ENCODE measurements at regions not wholly inside any gene's neighbourhood (a gene's known extent, or its start where the extent isn't known, plus 50 kb on each side); places are given as distances from the start of the nearest gene placed in this dataset.
"Not testable (repeated sequence)": the region's sequence is repeated elsewhere in the genome, so short reads cannot be mapped to it uniquely, and the experiment has no call there.

- no peak for DNase-seq (ENCODE audit: low read depth, low spot score)
- Histone ChIP-seq H3K9ac (ENCODE audit: insufficient read length, low read depth) (no peak overlapping the region), H3K36me3 (ENCODE audit: insufficient read depth, insufficient read length, low read length) (no peaks in the 10 kb centered on the region), H3K4me3 (ENCODE audit: insufficient read length, low read depth) (no peak overlapping the region), H3K9me3 (ENCODE audit: insufficient read depth, low read length) (no peaks in the 10 kb centered on the region), H3K27me3 (ENCODE audit: insufficient read depth, insufficient read length) (no peaks in the 10 kb centered on the region), H3K4me1 (ENCODE audit: insufficient read depth, insufficient read length) (no peaks in the 10 kb centered on the region)
- TF ChIP-seq SUZ12 (IDR thresholded peaks at IDR 0.05; ENCODE audit: extremely low read depth, insufficient read depth, insufficient read length) (no peak), YY1 (IDR thresholded peaks at IDR 0.05; ENCODE audit: insufficient read depth, insufficient read length) (no peak), ZNF274 (IDR thresholded peaks at IDR 0.05; ENCODE audit: low read depth, low read length) (no peak)
Observed at GRCh38 chr11:42906226-42906625, 405.6 kb upstream of the API5 start.

GRCh38 chr11:42913731-42914130 lies 398.1 kb upstream of the API5 start:
- H3K36me3 ChIP-seq (ENCODE audit: insufficient read depth, insufficient read length, low read length): no peaks in the 10 kb centered on the region
- H3K4me1 ChIP-seq (ENCODE audit: insufficient read depth, insufficient read length): no peaks in the 10 kb centered on the region
- H3K9ac ChIP-seq (ENCODE audit: insufficient read length, low read depth): no peak overlapping the region
- no peak for DNase-seq (ENCODE audit: low read depth, low spot score)
- no peaks in the 10 kb centered on the region for H3K9me3 ChIP-seq (ENCODE audit: insufficient read depth, low read length)
- no peak overlapping the region for H3K4me3 ChIP-seq (ENCODE audit: insufficient read length, low read depth)
- no peaks in the 10 kb centered on the region for H3K27me3 ChIP-seq (ENCODE audit: insufficient read depth, insufficient read length)
- TF ChIP-seq SUZ12 (IDR thresholded peaks at IDR 0.05; ENCODE audit: extremely low read depth, insufficient read depth, insufficient read length) (no peak), ZNF274 (IDR thresholded peaks at IDR 0.05; ENCODE audit: low read depth, low read length) (no peak), YY1 (IDR thresholded peaks at IDR 0.05; ENCODE audit: insufficient read depth, insufficient read length) (no peak)

GRCh38 chr11:42923651-42924050 lies 388.1 kb upstream of the API5 start:
- H3K36me3 ChIP-seq (ENCODE audit: insufficient read depth, insufficient read length, low read length): no peaks in the 10 kb centered on the region
- no peak overlapping the region for H3K4me3 ChIP-seq (ENCODE audit: insufficient read length, low read depth)
- DNase-seq (ENCODE audit: low read depth, low spot score): no peak
- no peaks in the 10 kb centered on the region for H3K27me3 ChIP-seq (ENCODE audit: insufficient read depth, insufficient read length)
- no peaks in the 10 kb centered on the region for H3K9me3 ChIP-seq (ENCODE audit: insufficient read depth, low read length)
- no peaks in the 10 kb centered on the region for H3K4me1 ChIP-seq (ENCODE audit: insufficient read depth, insufficient read length)
- no peak for TF ChIP-seq SUZ12 (IDR thresholded peaks at IDR 0.05; ENCODE audit: extremely low read depth, insufficient read depth, insufficient read length)
- TF ChIP-seq YY1 (IDR thresholded peaks at IDR 0.05; ENCODE audit: insufficient read depth, insufficient read length): no peak
- TF ChIP-seq ZNF274 (IDR thresholded peaks at IDR 0.05; ENCODE audit: low read depth, low read length): no peak
- no peak overlapping the region for H3K9ac ChIP-seq (ENCODE audit: insufficient read length, low read depth)

- H3K9me3 ChIP-seq (ENCODE audit: insufficient read depth, low read length): no peaks in the 10 kb centered on the region
- no peak overlapping the region for H3K4me3 ChIP-seq (ENCODE audit: insufficient read length, low read depth)
- no peak overlapping the region for H3K9ac ChIP-seq (ENCODE audit: insufficient read length, low read depth)
- DNase-seq (ENCODE audit: low read depth, low spot score): no peak
- no peaks in the 10 kb centered on the region for H3K27me3 ChIP-seq (ENCODE audit: insufficient read depth, insufficient read length)
- H3K4me1 ChIP-seq (ENCODE audit: insufficient read depth, insufficient read length): no peaks in the 10 kb centered on the region
- TF ChIP-seq SUZ12 (IDR thresholded peaks at IDR 0.05; ENCODE audit: extremely low read depth, insufficient read depth, insufficient read length): no peak
- no peak for TF ChIP-seq YY1 (IDR thresholded peaks at IDR 0.05; ENCODE audit: insufficient read depth, insufficient read length)
- TF ChIP-seq ZNF274 (IDR thresholded peaks at IDR 0.05; ENCODE audit: low read depth, low read length): no peak
- no peaks in the 10 kb centered on the region for H3K36me3 ChIP-seq (ENCODE audit: insufficient read depth, insufficient read length, low read length)
Observed at GRCh38 chr11:42925916-42926315, 385.9 kb upstream of the API5 start.

GRCh38 chr11:42947405-42947804 lies 364.4 kb upstream of the API5 start:
- Histone ChIP-seq H3K9me3 (ENCODE audit: insufficient read depth, low read length) (no peaks in the 10 kb centered on the region; the same call in 1 of the 2 replicates), H3K36me3 (ENCODE audit: insufficient read depth, insufficient read length, low read length) (no peaks in the 10 kb centered on the region), H3K9ac (ENCODE audit: insufficient read length, low read depth) (no peak overlapping the region), H3K4me3 (ENCODE audit: insufficient read length, low read depth) (no peak overlapping the region), H3K4me1 (ENCODE audit: insufficient read depth, insufficient read length) (no peaks in the 10 kb centered on the region), H3K27me3 (ENCODE audit: insufficient read depth, insufficient read length) (no peaks in the 10 kb centered on the region)
- DNase-seq (ENCODE audit: low read depth, low spot score): no peak
- TF ChIP-seq YY1 (IDR thresholded peaks at IDR 0.05; ENCODE audit: insufficient read depth, insufficient read length) (no peak), SUZ12 (IDR thresholded peaks at IDR 0.05; ENCODE audit: extremely low read depth, insufficient read depth, insufficient read length) (no peak), ZNF274 (IDR thresholded peaks at IDR 0.05; ENCODE audit: low read depth, low read length) (no peak)

- not testable (repeated sequence) for H3K36me3 ChIP-seq (ENCODE audit: insufficient read depth, insufficient read length, low read length); H3K27me3 ChIP-seq (ENCODE audit: insufficient read depth, insufficient read length); H3K9ac ChIP-seq (ENCODE audit: insufficient read length, low read depth); DNase-seq (ENCODE audit: low read depth, low spot score); H3K4me3 ChIP-seq (ENCODE audit: insufficient read length, low read depth); H3K9me3 ChIP-seq (ENCODE audit: insufficient read depth, low read length); H3K4me1 ChIP-seq (ENCODE audit: insufficient read depth, insufficient read length)
Observed at GRCh38 chr11:42949738-42950376, 361.9 kb upstream of the API5 start.

- H3K4me1 ChIP-seq (ENCODE audit: insufficient read depth, insufficient read length): no peaks in the 10 kb centered on the region
- H3K9me3 ChIP-seq (ENCODE audit: insufficient read depth, low read length): no peaks in the 10 kb centered on the region; the same call in 1 of the 2 replicates
- H3K27me3 ChIP-seq (ENCODE audit: insufficient read depth, insufficient read length): no peaks in the 10 kb centered on the region
- H3K9ac ChIP-seq (ENCODE audit: insufficient read length, low read depth): no peak overlapping the region
- H3K36me3 ChIP-seq (ENCODE audit: insufficient read depth, insufficient read length, low read length): no peaks in the 10 kb centered on the region
- no peak for DNase-seq (ENCODE audit: low read depth, low spot score)
- no peak for TF ChIP-seq SUZ12 (IDR thresholded peaks at IDR 0.05; ENCODE audit: extremely low read depth, insufficient read depth, insufficient read length)
- no peak overlapping the region for H3K4me3 ChIP-seq (ENCODE audit: insufficient read length, low read depth)
Observed at GRCh38 chr11:42951266-42951665, 360.5 kb upstream of the API5 start.

- Histone ChIP-seq H3K9ac (ENCODE audit: insufficient read length, low read depth) (no peak overlapping the region), H3K4me3 (ENCODE audit: insufficient read length, low read depth) (no peak overlapping the region), H3K27me3 (ENCODE audit: insufficient read depth, insufficient read length) (no peaks in the 10 kb centered on the region), H3K36me3 (ENCODE audit: insufficient read depth, insufficient read length, low read length) (no peaks in the 10 kb centered on the region), H3K9me3 (ENCODE audit: insufficient read depth, low read length) (no peaks in the 10 kb centered on the region), H3K4me1 (ENCODE audit: insufficient read depth, insufficient read length) (no peaks in the 10 kb centered on the region)
- TF ChIP-seq ZNF274 (IDR thresholded peaks at IDR 0.05; ENCODE audit: low read depth, low read length) (no peak), SUZ12 (IDR thresholded peaks at IDR 0.05; ENCODE audit: extremely low read depth, insufficient read depth, insufficient read length) (no peak), YY1 (IDR thresholded peaks at IDR 0.05; ENCODE audit: insufficient read depth, insufficient read length) (no peak)
- DNase-seq (ENCODE audit: low read depth, low spot score): no peak
Observed at GRCh38 chr11:42957831-42958230, 354.0 kb upstream of the API5 start.

All from NT2/D1 (cell line).